ENCODE measurements at regions not wholly inside any gene's neighbourhood (a gene's known extent, or its start where the extent isn't known, plus 50 kb on each side); places are given as distances from the start of the nearest gene placed in this dataset.

DNA sequence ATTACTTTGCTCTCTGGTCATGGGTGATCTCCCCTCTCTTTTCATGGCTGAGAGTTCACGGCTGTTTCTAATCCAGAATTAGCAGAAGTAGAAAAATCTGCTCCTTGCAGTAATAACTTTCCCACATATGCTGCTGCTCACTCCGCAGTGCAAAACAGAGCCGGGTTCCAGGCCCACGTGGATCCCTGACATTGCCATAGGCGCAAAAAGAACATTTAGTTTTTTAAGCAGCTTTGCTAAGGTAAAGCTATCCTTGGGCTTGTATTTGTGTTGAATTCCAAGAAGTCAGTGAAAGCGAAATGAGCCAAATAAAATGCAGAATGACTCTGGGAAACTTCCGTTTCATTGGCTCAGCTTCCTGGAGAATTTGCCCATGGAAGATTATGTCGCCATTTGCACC lies 633.7 kb upstream of the SUCLG2 start (continued):
- TF ChIP-seq, protein P1, sequence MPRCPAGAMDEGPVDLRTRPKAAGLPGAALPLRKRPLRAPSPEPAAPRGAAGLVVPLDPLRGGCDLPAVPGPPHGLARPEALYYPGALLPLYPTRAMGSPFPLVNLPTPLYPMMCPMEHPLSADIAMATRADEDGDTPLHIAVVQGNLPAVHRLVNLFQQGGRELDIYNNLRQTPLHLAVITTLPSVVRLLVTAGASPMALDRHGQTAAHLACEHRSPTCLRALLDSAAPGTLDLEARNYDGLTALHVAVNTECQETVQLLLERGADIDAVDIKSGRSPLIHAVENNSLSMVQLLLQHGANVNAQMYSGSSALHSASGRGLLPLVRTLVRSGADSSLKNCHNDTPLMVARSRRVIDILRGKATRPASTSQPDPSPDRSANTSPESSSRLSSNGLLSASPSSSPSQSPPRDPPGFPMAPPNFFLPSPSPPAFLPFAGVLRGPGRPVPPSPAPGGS (IDR thresholded peaks at IDR 0.05) = no peak
- TF ChIP-seq EP300 (IDR thresholded peaks at IDR 0.05) = no peak
- TF ChIP-seq JUN (IDR thresholded peaks at IDR 0.05) = no peak
- no peak for TF ChIP-seq MAFK (IDR thresholded peaks at IDR 0.05; ENCODE audit: partially characterized antibody)
- TF ChIP-seq CEBPB (IDR thresholded peaks at IDR 0.05) = no peak
- TF ChIP-seq HOXB13 (CRISPR knock-in tag; IDR thresholded peaks at IDR 0.05; ENCODE audit: low read depth) = no peak

DNA sequence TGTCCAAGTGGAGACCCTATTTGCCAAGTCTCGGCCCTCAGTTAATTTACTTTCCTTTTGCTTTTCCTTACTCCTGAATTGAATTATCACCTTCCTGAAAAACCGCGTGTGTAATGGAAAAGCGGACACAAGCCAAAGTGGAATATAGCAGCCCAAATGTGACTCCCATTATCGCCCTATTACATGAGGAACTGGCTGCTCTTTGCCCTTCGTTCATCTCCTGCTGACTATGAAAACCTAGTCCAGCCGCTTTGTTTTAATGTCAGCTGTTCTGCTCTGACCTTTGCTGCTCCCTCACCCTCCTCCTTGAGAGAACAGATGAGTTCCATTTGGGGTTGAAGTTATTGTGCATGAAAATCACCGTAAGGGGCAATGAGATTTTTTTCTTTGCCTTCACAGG lies 632.7 kb upstream of the SUCLG2 start:
- 38% methylated on average over 8 of the region's 8 CpGs for WGBS (ENCODE audit: missing lambda C conversion rate)
- TF ChIP-seq, protein P1 (IDR thresholded peaks at IDR 0.05) = no peak
- TF ChIP-seq MYC (IDR thresholded peaks at IDR 0.05; ENCODE audit: borderline replicate concordance, low read length) (no peak), GATA3 (IDR thresholded peaks at IDR 0.05; ENCODE audit: borderline replicate concordance) (no peak), CHD4 (IDR thresholded peaks at IDR 0.05; ENCODE audit: borderline replicate concordance) (no peak)
- no peak for DNase-seq (ENCODE audit: low read depth in 1 of 2, low spot score in 1 of 2)
- Histone ChIP-seq H3K27ac (no peak overlapping the region), H3K4me3 (no peak overlapping the region), H3K4me1 (no peaks in the 10 kb centered on the region), H3K9me3 (no peaks in the 10 kb centered on the region), H3K4me2 (no peak overlapping the region)
- ATAC-seq = no peak
- CTCF ChIA-PET = no interaction called here
- POLR2A ChIA-PET = no interaction called here
- FAIRE-seq = no peak

DNA sequence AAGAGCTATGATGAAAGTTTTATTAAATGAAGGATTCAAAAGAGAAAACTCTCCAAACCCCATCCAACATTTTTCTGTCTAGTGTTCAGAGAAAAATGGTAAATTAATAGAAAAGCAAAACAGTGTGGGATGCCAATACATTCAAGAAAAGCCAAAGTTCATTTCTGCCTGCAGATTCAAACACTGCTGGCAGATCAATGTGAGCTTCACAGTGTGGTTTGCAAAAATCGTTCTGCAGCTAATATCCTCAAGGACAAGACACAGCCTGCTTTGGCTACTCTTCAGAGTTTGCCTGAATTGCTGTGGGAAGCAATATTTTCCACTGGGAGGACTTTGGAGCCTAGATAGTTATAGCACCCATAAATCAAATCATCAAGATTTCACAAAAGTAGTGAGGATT lies 619.9 kb upstream of the SUCLG2 start:
- WGBS (ENCODE audit: missing lambda C conversion rate) = 0% methylated on average over 1 of the region's 1 CpG
- CTCF ChIA-PET = interaction anchor here (1.3 kb wide), 1 partner anchor 892 kb away, joined by 3 read pairs; no protein-coding TSS in a partner anchor
- FAIRE-seq = no peak

DNA sequence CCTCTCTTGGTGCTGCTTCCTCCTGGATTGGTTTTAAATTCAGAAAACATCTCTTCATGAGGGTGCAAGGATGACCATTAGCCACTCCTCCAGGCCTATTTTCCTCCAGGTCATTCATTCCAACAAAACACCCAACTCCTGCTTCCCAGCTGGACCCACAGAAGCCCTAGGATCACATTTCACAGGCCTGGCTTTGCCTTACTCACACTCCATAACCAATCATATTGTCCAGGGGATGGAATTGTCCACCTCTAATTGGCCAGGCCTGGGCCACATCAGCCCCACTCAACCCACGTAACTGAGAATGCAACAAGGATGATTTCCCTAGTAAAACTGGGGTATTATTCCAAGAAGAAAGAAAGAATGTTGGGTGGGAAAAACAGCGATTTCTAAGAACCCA lies 616.7 kb upstream of the SUCLG2 start:
- Histone ChIP-seq H3K27ac (no peak overlapping the region), H3K4me3 (no peak overlapping the region), H3K4me1 (no peaks in the 10 kb centered on the region), H3K4me2 (no peak overlapping the region), H3K9me3 (no peaks in the 10 kb centered on the region)
- no peak for ATAC-seq
- TF ChIP-seq NPAS2 (CRISPR knock-in tag; IDR thresholded peaks at IDR 0.05; ENCODE audit: borderline replicate concordance) (no peak), TFCP2L1 (CRISPR knock-in tag; IDR thresholded peaks at IDR 0.05) (no peak), RFX5 (IDR thresholded peaks at IDR 0.05) (no peak), SMC3 (IDR thresholded peaks at IDR 0.05) (no peak), POLR2A (IDR thresholded peaks at IDR 0.05; ENCODE audit: low read length) (no peak), FOXS1 (CRISPR knock-in tag; IDR thresholded peaks at IDR 0.05) (no peak), CHD4 (IDR thresholded peaks at IDR 0.05; ENCODE audit: borderline replicate concordance) (no peak), HOXA7 (CRISPR knock-in tag; IDR thresholded peaks at IDR 0.05) (no peak), EP300 (IDR thresholded peaks at IDR 0.05) (no peak), GATA3 (IDR thresholded peaks at IDR 0.05; ENCODE audit: borderline replicate concordance) (no peak), MAFK (IDR thresholded peaks at IDR 0.05; ENCODE audit: partially characterized antibody) (no peak)
- TF ChIP-seq, protein P2, sequence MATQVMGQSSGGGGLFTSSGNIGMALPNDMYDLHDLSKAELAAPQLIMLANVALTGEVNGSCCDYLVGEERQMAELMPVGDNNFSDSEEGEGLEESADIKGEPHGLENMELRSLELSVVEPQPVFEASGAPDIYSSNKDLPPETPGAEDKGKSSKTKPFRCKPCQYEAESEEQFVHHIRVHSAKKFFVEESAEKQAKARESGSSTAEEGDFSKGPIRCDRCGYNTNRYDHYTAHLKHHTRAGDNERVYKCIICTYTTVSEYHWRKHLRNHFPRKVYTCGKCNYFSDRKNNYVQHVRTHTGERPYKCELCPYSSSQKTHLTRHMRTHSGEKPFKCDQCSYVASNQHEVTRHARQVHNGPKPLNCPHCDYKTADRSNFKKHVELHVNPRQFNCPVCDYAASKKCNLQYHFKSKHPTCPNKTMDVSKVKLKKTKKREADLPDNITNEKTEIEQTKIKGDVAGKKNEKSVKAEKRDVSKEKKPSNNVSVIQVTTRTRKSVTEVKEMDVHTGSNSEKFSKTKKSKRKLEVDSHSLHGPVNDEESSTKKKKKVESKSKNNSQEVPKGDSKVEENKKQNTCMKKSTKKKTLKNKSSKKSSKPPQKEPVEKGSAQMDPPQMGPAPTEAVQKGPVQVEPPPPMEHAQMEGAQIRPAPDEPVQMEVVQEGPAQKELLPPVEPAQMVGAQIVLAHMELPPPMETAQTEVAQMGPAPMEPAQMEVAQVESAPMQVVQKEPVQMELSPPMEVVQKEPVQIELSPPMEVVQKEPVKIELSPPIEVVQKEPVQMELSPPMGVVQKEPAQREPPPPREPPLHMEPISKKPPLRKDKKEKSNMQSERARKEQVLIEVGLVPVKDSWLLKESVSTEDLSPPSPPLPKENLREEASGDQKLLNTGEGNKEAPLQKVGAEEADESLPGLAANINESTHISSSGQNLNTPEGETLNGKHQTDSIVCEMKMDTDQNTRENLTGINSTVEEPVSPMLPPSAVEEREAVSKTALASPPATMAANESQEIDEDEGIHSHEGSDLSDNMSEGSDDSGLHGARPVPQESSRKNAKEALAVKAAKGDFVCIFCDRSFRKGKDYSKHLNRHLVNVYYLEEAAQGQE (IDR thresholded peaks at IDR 0.05) = no peak
- TF ChIP-seq, protein P3, sequence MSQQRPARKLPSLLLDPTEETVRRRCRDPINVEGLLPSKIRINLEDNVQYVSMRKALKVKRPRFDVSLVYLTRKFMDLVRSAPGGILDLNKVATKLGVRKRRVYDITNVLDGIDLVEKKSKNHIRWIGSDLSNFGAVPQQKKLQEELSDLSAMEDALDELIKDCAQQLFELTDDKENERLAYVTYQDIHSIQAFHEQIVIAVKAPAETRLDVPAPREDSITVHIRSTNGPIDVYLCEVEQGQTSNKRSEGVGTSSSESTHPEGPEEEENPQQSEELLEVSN (IDR thresholded peaks at IDR 0.05; ENCODE audit: borderline replicate concordance, low read depth) = no peak
- CTCF ChIA-PET = no interaction called here
- POLR2A ChIA-PET = no interaction called here
- 0% methylated on average over 2 of the region's 2 CpGs for WGBS (ENCODE audit: missing lambda C conversion rate)
- no peak for FAIRE-seq
- no peak for DNase-seq (ENCODE audit: low read depth in 1 of 2, low spot score in 1 of 2)

More for the DNA sequence above, 619.9 kb upstream of the SUCLG2 start:
- TF ChIP-seq HOXB5 (CRISPR knock-in tag; IDR thresholded peaks at IDR 0.05) (no peak), SREBF2 (IDR thresholded peaks at IDR 0.05) (no peak)
- Histone ChIP-seq H3K4me1 (no peaks in the 10 kb centered on the region), H3K27ac (no peak overlapping the region), H3K4me3 (no peak overlapping the region), H3K4me2 (no peak overlapping the region), H3K9me3 (no peaks in the 10 kb centered on the region)
- POLR2A ChIA-PET = no interaction called here
- ATAC-seq (no peak), DNase-seq (ENCODE audit: low read depth in 1 of 2, low spot score in 1 of 2) (no peak)

Measured in A549 (cell line).